ENCODE measurements at regions not wholly inside any gene's neighbourhood (a gene's known extent, or its start where the extent isn't known, plus 50 kb on each side); places are given as distances from the start of the nearest gene placed in this dataset.
"Not testable (repeated sequence)": the region's sequence is repeated elsewhere in the genome, so short reads cannot be mapped to it uniquely, and the experiment has no call there.

- no peak for ATAC-seq (ENCODE audit: low read depth in 2 of 2)
- no peaks in the 10 kb centered on the region for H3K4me1 Mint-ChIP-seq
- peaks cover 0 to 2% of the 10 kb centered on the region in 2 experiments for H3K9me3 ChIP-seq (ENCODE audit: control insufficient read depth in 2 of 2, low read length in 2 of 2)
Observed at GRCh38 chr17:71102777-71103176, 933.4 kb downstream of the KCNJ2 start.

GRCh38 chr17:71104225-71104624, 934.9 kb downstream of the KCNJ2 start:
- no peak overlapping the region for H3K4me3 Mint-ChIP-seq
- ATAC-seq (ENCODE audit: low read depth in 2 of 2) = no peak
- no peak for DNase-seq
- no peak overlapping the region for H3K27ac ChIP-seq (ENCODE audit: insufficient read depth, low read length, poor library complexity, severe bottlenecking)
- H3K4me1 ChIP-seq (ENCODE audit: control insufficient read depth, insufficient read depth, low read length, poor library complexity, severe bottlenecking) = no peaks in the 10 kb centered on the region
- no peaks in the 10 kb centered on the region for H3K36me3 Mint-ChIP-seq
- H3K4me3 ChIP-seq (ENCODE audit: low read depth, low read length) = no peak overlapping the region
- no peaks in the 10 kb centered on the region for H3K27me3 ChIP-seq (ENCODE audit: control insufficient read depth, insufficient read depth, low read length)
- no peaks in the 10 kb centered on the region for H3K36me3 ChIP-seq (ENCODE audit: control insufficient read depth, insufficient read depth, low read length)
- no peaks in the 10 kb centered on the region for H3K4me1 Mint-ChIP-seq
- peaks cover 3 to 19% (median 13%) of the 10 kb centered on the region in 7 donors for H3K9me3 Mint-ChIP-seq
- H3K9me3 ChIP-seq (ENCODE audit: control insufficient read depth in 2 of 2, low read length in 2 of 2) = no peaks in the 10 kb centered on the region
- no peaks in the 10 kb centered on the region for H3K27me3 Mint-ChIP-seq
- H3K27ac Mint-ChIP-seq = no peak overlapping the region

More at GRCh38 chr17:71102777-71103176, 933.4 kb downstream of the KCNJ2 start:
- Histone ChIP-seq H3K27ac (ENCODE audit: insufficient read depth, low read length, poor library complexity, severe bottlenecking) (no peak overlapping the region), H3K36me3 (ENCODE audit: control insufficient read depth, insufficient read depth, low read length) (no peaks in the 10 kb centered on the region), H3K4me3 (ENCODE audit: low read depth, low read length) (no peak overlapping the region), H3K27me3 (ENCODE audit: control insufficient read depth, insufficient read depth, low read length) (no peaks in the 10 kb centered on the region), H3K4me1 (ENCODE audit: control insufficient read depth, insufficient read depth, low read length, poor library complexity, severe bottlenecking) (no peaks in the 10 kb centered on the region)
- H3K9me3 Mint-ChIP-seq = peaks cover 3 to 19% (median 13%) of the 10 kb centered on the region in 7 donors
- H3K27ac Mint-ChIP-seq = no peak overlapping the region
- H3K4me3 Mint-ChIP-seq = no peak overlapping the region
- H3K36me3 Mint-ChIP-seq = no peaks in the 10 kb centered on the region
- H3K27me3 Mint-ChIP-seq = no peaks in the 10 kb centered on the region
- no peak for DNase-seq

DNA sequence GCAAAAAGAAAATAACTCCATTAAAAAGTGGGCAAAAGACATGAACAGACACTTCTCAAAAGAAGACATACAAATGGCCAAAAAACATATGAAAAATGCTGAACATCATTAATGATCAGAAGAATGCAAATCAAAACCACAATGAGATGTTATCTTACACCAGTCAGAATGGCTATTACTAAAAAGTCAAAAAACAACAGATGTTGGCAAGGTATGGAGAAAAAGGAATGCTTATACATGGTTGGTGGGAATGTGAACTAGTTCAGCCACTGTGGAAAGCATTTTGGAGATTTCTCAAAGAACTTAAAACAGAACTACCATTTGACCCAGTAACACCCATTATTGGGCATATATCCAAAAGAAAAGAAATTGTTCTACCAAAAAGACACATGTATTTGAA, 936.7 kb downstream of the KCNJ2 start:
- H3K9me3 Mint-ChIP-seq = peaks cover 2 to 21% (median 12%) of the 10 kb centered on the region in 7 donors
- H3K27ac Mint-ChIP-seq; H3K27ac ChIP-seq (ENCODE audit: insufficient read depth, low read length, poor library complexity, severe bottlenecking); H3K9me3 ChIP-seq (ENCODE audit: control insufficient read depth in 2 of 2, low read length in 2 of 2); DNase-seq; ATAC-seq (ENCODE audit: low read depth in 2 of 2); H3K36me3 ChIP-seq (ENCODE audit: control insufficient read depth, insufficient read depth, low read length); H3K4me1 Mint-ChIP-seq; H3K4me3 Mint-ChIP-seq; H3K36me3 Mint-ChIP-seq; H3K4me3 ChIP-seq (ENCODE audit: low read depth, low read length); H3K27me3 Mint-ChIP-seq; H3K27me3 ChIP-seq (ENCODE audit: control insufficient read depth, insufficient read depth, low read length); H3K4me1 ChIP-seq (ENCODE audit: control insufficient read depth, insufficient read depth, low read length, poor library complexity, severe bottlenecking): not testable (repeated sequence)

DNA sequence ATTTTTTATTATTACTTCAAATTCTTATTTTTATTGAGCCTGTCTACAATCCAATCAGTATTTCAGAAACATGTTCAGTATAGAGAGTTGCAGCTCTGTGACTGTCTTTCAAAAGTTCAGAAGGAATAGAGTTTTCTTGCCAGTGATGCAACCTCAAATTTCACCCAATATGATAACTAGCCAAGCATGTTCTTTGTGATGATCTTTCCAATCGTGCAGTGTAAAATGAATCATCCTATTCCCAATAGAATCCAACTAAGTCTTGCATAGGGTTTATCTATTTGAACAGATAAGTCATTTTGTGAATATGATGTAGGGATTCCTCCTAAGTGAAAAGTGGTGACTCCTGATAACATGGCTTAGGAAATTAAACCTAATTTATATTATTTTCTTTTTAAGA, 937.8 kb downstream of the KCNJ2 start:
- no peaks in the 10 kb centered on the region for H3K36me3 Mint-ChIP-seq
- H3K27me3 Mint-ChIP-seq = no peaks in the 10 kb centered on the region
- H3K36me3 ChIP-seq (ENCODE audit: control insufficient read depth, insufficient read depth, low read length) = no peaks in the 10 kb centered on the region
- no peaks in the 10 kb centered on the region for H3K4me1 Mint-ChIP-seq
- H3K27ac Mint-ChIP-seq = no peak overlapping the region
- ATAC-seq (ENCODE audit: low read depth in 2 of 2) (no peak), DNase-seq (no peak)
- no peak overlapping the region for H3K27ac ChIP-seq (ENCODE audit: insufficient read depth, low read length, poor library complexity, severe bottlenecking)
- no peak overlapping the region for H3K4me3 ChIP-seq (ENCODE audit: low read depth, low read length)
- no peaks in the 10 kb centered on the region for H3K27me3 ChIP-seq (ENCODE audit: control insufficient read depth, insufficient read depth, low read length)
- H3K4me1 ChIP-seq (ENCODE audit: control insufficient read depth, insufficient read depth, low read length, poor library complexity, severe bottlenecking) = no peaks in the 10 kb centered on the region
- peaks cover 4 to 20% (median 9%) of the 10 kb centered on the region in 7 donors for H3K9me3 Mint-ChIP-seq
- no peaks in the 10 kb centered on the region for H3K9me3 ChIP-seq (ENCODE audit: control insufficient read depth in 2 of 2, low read length in 2 of 2)
- no peak overlapping the region for H3K4me3 Mint-ChIP-seq

GRCh38 chr17:71109697-71110096, 940.4 kb downstream of the KCNJ2 start:
- Mint-ChIP-seq H3K27me3 (no peaks in the 10 kb centered on the region), H3K4me1 (no peaks in the 10 kb centered on the region), H3K36me3 (no peaks in the 10 kb centered on the region), H3K9me3 (peaks cover 0 to 24% (median 6%) of the 10 kb centered on the region in 7 donors), H3K4me3 (no peak overlapping the region), H3K27ac (no peak overlapping the region)
- DNase-seq (no peak), ATAC-seq (ENCODE audit: low read depth in 2 of 2) (no peak)
- Histone ChIP-seq H3K36me3 (ENCODE audit: control insufficient read depth, insufficient read depth, low read length) (no peaks in the 10 kb centered on the region), H3K27ac (ENCODE audit: insufficient read depth, low read length, poor library complexity, severe bottlenecking) (no peak overlapping the region), H3K4me1 (ENCODE audit: control insufficient read depth, insufficient read depth, low read length, poor library complexity, severe bottlenecking) (no peaks in the 10 kb centered on the region), H3K27me3 (ENCODE audit: control insufficient read depth, insufficient read depth, low read length) (no peaks in the 10 kb centered on the region), H3K9me3 (ENCODE audit: control insufficient read depth in 2 of 2, low read length in 2 of 2) (no peaks in the 10 kb centered on the region), H3K4me3 (ENCODE audit: low read depth, low read length) (no peak overlapping the region)

DNA sequence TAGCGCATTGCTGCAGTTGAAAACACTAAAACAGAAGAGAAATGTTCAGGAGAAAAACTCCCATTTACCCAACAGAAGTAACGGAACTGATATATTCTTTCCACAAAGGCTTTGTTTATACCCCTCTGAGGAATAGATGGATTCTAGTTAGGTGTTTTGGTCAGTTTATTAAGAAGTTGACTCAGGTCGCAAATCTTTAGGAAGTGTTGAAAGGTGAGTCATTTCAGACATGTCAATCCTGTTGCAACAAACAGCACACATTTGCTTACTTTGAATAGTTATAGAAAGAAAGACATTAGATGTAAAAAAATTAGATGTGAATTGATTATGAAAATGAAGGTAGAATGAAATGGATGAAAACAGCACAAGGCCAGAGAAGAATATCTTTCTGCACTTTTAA, 941.0 kb downstream of the KCNJ2 start:
- Histone ChIP-seq H3K4me1 (ENCODE audit: control insufficient read depth, insufficient read depth, low read length, poor library complexity, severe bottlenecking) (no peaks in the 10 kb centered on the region), H3K9me3 (ENCODE audit: control insufficient read depth in 2 of 2, low read length in 2 of 2) (no peaks in the 10 kb centered on the region), H3K36me3 (ENCODE audit: control insufficient read depth, insufficient read depth, low read length) (no peaks in the 10 kb centered on the region), H3K27ac (ENCODE audit: insufficient read depth, low read length, poor library complexity, severe bottlenecking) (no peak overlapping the region), H3K27me3 (ENCODE audit: control insufficient read depth, insufficient read depth, low read length) (no peaks in the 10 kb centered on the region), H3K4me3 (ENCODE audit: low read depth, low read length) (no peak overlapping the region)
- no peak for ATAC-seq (ENCODE audit: low read depth in 2 of 2)
- H3K9me3 Mint-ChIP-seq = peaks cover 0 to 23% (median 5%) of the 10 kb centered on the region in 7 donors
- DNase-seq = no peak
- no peak overlapping the region for H3K4me3 Mint-ChIP-seq
- no peaks in the 10 kb centered on the region for H3K27me3 Mint-ChIP-seq
- H3K4me1 Mint-ChIP-seq = no peaks in the 10 kb centered on the region
- no peaks in the 10 kb centered on the region for H3K36me3 Mint-ChIP-seq
- H3K27ac Mint-ChIP-seq = no peak overlapping the region

GRCh38 chr17:71111460-71111859, 942.1 kb downstream of the KCNJ2 start:
- ATAC-seq (ENCODE audit: low read depth in 2 of 2) (no peak), DNase-seq (no peak)
- H3K27ac Mint-ChIP-seq = no peak overlapping the region
- no peak overlapping the region for H3K4me3 Mint-ChIP-seq
- no peaks in the 10 kb centered on the region for H3K4me1 ChIP-seq (ENCODE audit: control insufficient read depth, insufficient read depth, low read length, poor library complexity, severe bottlenecking)
- no peaks in the 10 kb centered on the region for H3K36me3 ChIP-seq (ENCODE audit: control insufficient read depth, insufficient read depth, low read length)
- H3K9me3 Mint-ChIP-seq = peaks cover 0 to 12% (median 4%) of the 10 kb centered on the region in 7 donors
- no peaks in the 10 kb centered on the region for H3K4me1 Mint-ChIP-seq
- no peaks in the 10 kb centered on the region for H3K27me3 Mint-ChIP-seq
- no peaks in the 10 kb centered on the region for H3K36me3 Mint-ChIP-seq
- no peak overlapping the region for H3K27ac ChIP-seq (ENCODE audit: insufficient read depth, low read length, poor library complexity, severe bottlenecking)
- no peaks in the 10 kb centered on the region for H3K27me3 ChIP-seq (ENCODE audit: control insufficient read depth, insufficient read depth, low read length)
- H3K9me3 ChIP-seq (ENCODE audit: control insufficient read depth in 2 of 2, low read length in 2 of 2) = peaks cover 0 to 2% of the 10 kb centered on the region in 2 experiments
- no peak overlapping the region for H3K4me3 ChIP-seq (ENCODE audit: low read depth, low read length)

DNA sequence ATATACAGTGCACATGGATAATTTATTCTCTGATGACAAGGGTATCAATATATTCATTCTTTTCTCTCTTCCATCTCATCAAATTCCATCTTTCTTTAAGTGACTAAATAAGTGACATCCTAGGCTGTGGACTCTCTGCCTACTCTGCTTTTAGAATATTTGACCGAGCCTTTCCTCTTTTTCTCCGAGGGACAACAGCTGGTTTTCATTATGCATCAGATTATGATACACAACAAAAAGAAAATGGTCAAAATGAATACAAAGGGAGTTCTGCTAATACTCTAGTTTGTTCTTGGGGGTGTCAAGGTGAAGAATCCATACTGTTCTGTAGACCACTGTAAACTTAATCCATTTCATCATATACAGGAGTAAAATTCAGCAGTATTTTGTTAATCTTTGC, 942.6 kb downstream of the KCNJ2 start:
- H3K4me3 ChIP-seq (ENCODE audit: low read depth, low read length) = no peak overlapping the region
- no peaks in the 10 kb centered on the region for H3K27me3 Mint-ChIP-seq
- H3K9me3 ChIP-seq (ENCODE audit: control insufficient read depth in 2 of 2, low read length in 2 of 2) = peaks cover 0 to 2% of the 10 kb centered on the region in 2 experiments
- H3K27ac Mint-ChIP-seq = no peak overlapping the region
- H3K27me3 ChIP-seq (ENCODE audit: control insufficient read depth, insufficient read depth, low read length) = no peaks in the 10 kb centered on the region
- H3K4me3 Mint-ChIP-seq = no peak overlapping the region
- ATAC-seq (ENCODE audit: low read depth in 2 of 2) (no peak), DNase-seq (no peak)
- peaks cover 0 to 11% (median 3%) of the 10 kb centered on the region in 7 donors for H3K9me3 Mint-ChIP-seq
- H3K27ac ChIP-seq (ENCODE audit: insufficient read depth, low read length, poor library complexity, severe bottlenecking) = no peak overlapping the region
- H3K4me1 ChIP-seq (ENCODE audit: control insufficient read depth, insufficient read depth, low read length, poor library complexity, severe bottlenecking) = no peaks in the 10 kb centered on the region
- no peaks in the 10 kb centered on the region for H3K36me3 Mint-ChIP-seq
- H3K4me1 Mint-ChIP-seq = no peaks in the 10 kb centered on the region
- H3K36me3 ChIP-seq (ENCODE audit: control insufficient read depth, insufficient read depth, low read length) = no peaks in the 10 kb centered on the region
